ENCODE measurements at regions not wholly inside any gene's neighbourhood (a gene's known extent, or its start where the extent isn't known, plus 50 kb on each side); places are given as distances from the start of the nearest gene placed in this dataset.

DNA sequence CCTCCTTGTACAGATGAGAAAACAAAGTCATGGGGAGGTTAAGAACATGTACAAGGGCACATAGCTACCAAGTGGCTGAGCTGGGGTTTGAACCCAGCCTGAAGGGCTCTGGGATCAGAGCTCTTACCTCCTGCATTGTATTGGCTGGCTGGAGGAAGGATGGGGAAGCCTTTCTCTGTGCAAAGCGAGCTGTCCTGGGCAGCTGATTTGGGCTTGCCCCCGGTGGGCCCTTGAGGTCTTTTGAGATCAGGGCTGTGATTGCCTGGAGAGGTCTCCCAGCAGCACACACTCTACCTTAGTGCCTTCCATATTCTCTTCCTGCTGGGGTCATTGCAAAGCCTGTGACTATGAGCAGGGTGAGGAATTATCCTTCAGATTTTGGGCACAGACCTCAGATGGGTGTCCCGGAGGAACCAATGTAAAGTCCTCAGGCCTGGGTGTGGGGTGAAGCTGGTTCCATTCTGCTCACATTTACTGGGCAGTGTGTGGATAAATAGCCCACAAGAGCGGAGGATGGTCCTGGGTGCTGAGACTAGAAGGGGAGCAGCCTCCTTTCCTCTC, 53.3 kb upstream of the EPS8L3 start:
- Histone ChIP-seq H3K4me3 (ENCODE audit: low read depth, low read length, poor library complexity, severe bottlenecking) (no peak overlapping the region), H3K9me2 (ENCODE audit: insufficient read depth, low read length) (no peaks in the 10 kb centered on the region), H3K79me2 (ENCODE audit: insufficient read depth, low read depth, low read length) (no peaks in the 10 kb centered on the region), H3K4me2 (ENCODE audit: low read length) (peak overlapping the region; percentile 46), H3K9me3 (ENCODE audit: low read length) (no peaks in the 10 kb centered on the region), H3K36me3 (ENCODE audit: insufficient read depth, low read length) (no peaks in the 10 kb centered on the region), H4K20me1 (ENCODE audit: insufficient read depth, low read length) (no peaks in the 10 kb centered on the region), H3K4me1 (ENCODE audit: insufficient read depth, low read length, poor library complexity, severe bottlenecking) (peaks cover 20% of the 10 kb centered on the region), H2AFZ (ENCODE audit: low read length) (no peak overlapping the region), H3K27ac (ENCODE audit: low read depth, low read length, poor library complexity, severe bottlenecking) (no peak overlapping the region)
- TF ChIP-seq, protein P1, sequence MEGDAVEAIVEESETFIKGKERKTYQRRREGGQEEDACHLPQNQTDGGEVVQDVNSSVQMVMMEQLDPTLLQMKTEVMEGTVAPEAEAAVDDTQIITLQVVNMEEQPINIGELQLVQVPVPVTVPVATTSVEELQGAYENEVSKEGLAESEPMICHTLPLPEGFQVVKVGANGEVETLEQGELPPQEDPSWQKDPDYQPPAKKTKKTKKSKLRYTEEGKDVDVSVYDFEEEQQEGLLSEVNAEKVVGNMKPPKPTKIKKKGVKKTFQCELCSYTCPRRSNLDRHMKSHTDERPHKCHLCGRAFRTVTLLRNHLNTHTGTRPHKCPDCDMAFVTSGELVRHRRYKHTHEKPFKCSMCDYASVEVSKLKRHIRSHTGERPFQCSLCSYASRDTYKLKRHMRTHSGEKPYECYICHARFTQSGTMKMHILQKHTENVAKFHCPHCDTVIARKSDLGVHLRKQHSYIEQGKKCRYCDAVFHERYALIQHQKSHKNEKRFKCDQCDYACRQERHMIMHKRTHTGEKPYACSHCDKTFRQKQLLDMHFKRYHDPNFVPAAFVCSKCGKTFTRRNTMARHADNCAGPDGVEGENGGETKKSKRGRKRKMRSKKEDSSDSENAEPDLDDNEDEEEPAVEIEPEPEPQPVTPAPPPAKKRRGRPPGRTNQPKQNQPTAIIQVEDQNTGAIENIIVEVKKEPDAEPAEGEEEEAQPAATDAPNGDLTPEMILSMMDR (conservative IDR thresholded peaks at IDR 0.05; ENCODE audit: low read length): no peak
- TF ChIP-seq EZH2phosphoT487 (IDR thresholded peaks at IDR 0.05; ENCODE audit: borderline replicate concordance, low read depth, low read length): no peak
- intact Hi-C loops (cut with micrococcal nuclease; ENCODE audit: unreplicated experiment): no loop called here
- POLR2A ChIA-PET: interaction anchor here (1.2 kb wide), 1 partner anchor 12 kb away, joined by 3 read pairs; no protein-coding TSS in a partner anchor
- BruUV-seq (replicated peaks): no TSS peak
- CTCF ChIA-PET (ENCODE audit: unreplicated experiment): interaction anchor here (0.7 to 0.9 kb wide), 2 partner anchors 15 to 168 kb away, joined by 3 read pairs; partner anchors contain the start of gene AHCYL1
- no peak for DNase-seq (ENCODE audit: low spot score)

DNA sequence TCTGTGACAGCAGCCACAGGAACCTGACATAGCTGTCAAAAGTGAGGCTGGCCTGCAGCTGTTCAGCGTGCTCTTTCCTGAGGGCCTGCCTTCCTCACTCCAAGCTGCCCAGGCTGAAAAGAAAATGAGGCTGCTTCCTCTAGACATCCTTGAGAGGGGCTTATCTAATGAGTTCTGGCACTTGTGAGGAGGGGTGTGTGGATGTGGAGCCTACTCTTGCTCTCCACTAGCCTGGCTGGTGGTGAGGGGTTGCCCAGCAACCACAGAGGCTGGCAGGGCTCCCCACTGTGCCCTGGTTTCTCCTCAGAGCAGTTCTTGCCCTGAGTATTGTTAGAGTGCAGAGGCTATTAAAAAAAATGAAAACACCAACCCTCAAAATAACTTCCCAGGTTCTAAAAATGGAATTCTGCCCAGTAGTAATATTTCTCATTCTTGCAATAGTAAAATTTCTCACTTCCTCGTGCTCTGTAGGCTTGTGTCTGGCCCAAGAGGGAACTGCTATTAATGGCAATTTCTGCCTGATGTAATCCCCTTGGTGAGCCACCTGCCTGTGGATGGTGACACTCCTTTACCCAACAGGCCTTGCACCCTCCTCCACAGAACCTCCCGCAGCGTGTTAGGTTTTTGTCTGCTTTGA, 52.6 kb upstream of the EPS8L3 start:
- peak; percentile 83 for DNase-seq (ENCODE audit: low spot score)
- H3K4me2 ChIP-seq (ENCODE audit: low read length): peak overlapping the region; percentile 46
- intact Hi-C loops (cut with micrococcal nuclease; ENCODE audit: unreplicated experiment): no loop called here
- no peak for TF ChIP-seq EZH2phosphoT487 (IDR thresholded peaks at IDR 0.05; ENCODE audit: borderline replicate concordance, low read depth, low read length)
- TF ChIP-seq, protein P1 (conservative IDR thresholded peaks at IDR 0.05; ENCODE audit: low read length): no peak
- H3K9me3 ChIP-seq (ENCODE audit: low read length): no peaks in the 10 kb centered on the region
- no peaks in the 10 kb centered on the region for H3K79me2 ChIP-seq (ENCODE audit: insufficient read depth, low read depth, low read length)
- no peaks in the 10 kb centered on the region for H3K36me3 ChIP-seq (ENCODE audit: insufficient read depth, low read length)
- ChIA-PET CTCF (ENCODE audit: unreplicated experiment) (interaction anchor here (0.7 to 0.9 kb wide), 2 partner anchors 14 to 169 kb away, joined by 3 read pairs; partner anchors contain the start of gene AHCYL1), POLR2A (interaction anchor here (1.2 kb wide), 1 partner anchor 13 kb away, joined by 3 read pairs; no protein-coding TSS in a partner anchor)
- H3K4me1 ChIP-seq (ENCODE audit: insufficient read depth, low read length, poor library complexity, severe bottlenecking): peaks cover 20% of the 10 kb centered on the region
- no peaks in the 10 kb centered on the region for H4K20me1 ChIP-seq (ENCODE audit: insufficient read depth, low read length)
- peak overlapping the region; percentile 42 for H3K27ac ChIP-seq (ENCODE audit: low read depth, low read length, poor library complexity, severe bottlenecking)
- H3K9me2 ChIP-seq (ENCODE audit: insufficient read depth, low read length): no peaks in the 10 kb centered on the region
- no peak overlapping the region for H2AFZ ChIP-seq (ENCODE audit: low read length)
- peak overlapping the region; percentile 1 for H3K4me3 ChIP-seq (ENCODE audit: low read depth, low read length, poor library complexity, severe bottlenecking)
- no TSS peak for BruUV-seq (replicated peaks)

DNA sequence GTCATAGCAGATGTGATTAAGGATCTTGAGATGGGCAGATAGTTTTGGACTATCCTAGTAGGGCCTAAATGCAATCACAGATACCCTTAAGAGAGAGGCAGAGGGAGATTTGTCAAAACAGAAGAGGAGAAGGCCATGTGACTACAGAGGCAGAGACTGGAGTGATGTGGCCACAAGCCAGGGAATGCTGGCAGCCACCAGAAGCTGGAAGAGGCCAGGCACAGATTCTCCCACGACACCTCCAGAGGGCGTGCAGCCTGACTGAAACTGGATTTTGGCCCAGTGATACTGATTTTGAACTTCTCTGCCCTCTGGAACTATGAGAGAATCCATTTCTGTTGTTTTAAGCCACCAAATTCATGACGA, 52.1 kb upstream of the EPS8L3 start:
- Histone ChIP-seq H3K9me3 (ENCODE audit: low read length) (no peaks in the 10 kb centered on the region), H3K27ac (ENCODE audit: low read depth, low read length, poor library complexity, severe bottlenecking) (peak overlapping the region; percentile 42), H3K4me3 (ENCODE audit: low read depth, low read length, poor library complexity, severe bottlenecking) (peak overlapping the region; percentile 1), H4K20me1 (ENCODE audit: insufficient read depth, low read length) (no peaks in the 10 kb centered on the region), H2AFZ (ENCODE audit: low read length) (no peak overlapping the region), H3K9me2 (ENCODE audit: insufficient read depth, low read length) (no peaks in the 10 kb centered on the region), H3K4me2 (ENCODE audit: low read length) (peak overlapping the region; percentile 46), H3K36me3 (ENCODE audit: insufficient read depth, low read length) (no peaks in the 10 kb centered on the region), H3K4me1 (ENCODE audit: insufficient read depth, low read length, poor library complexity, severe bottlenecking) (peaks cover 20% of the 10 kb centered on the region), H3K79me2 (ENCODE audit: insufficient read depth, low read depth, low read length) (no peaks in the 10 kb centered on the region)
- no peak for DNase-seq (ENCODE audit: low spot score)
- ChIA-PET POLR2A (interaction anchor here (1.2 to 1.3 kb wide), 2 partner anchors 14 to 71 kb away, joined by 3 read pairs; no protein-coding TSS in a partner anchor), CTCF (ENCODE audit: unreplicated experiment) (no interaction called here)
- intact Hi-C loops (cut with micrococcal nuclease; ENCODE audit: unreplicated experiment): no loop called here
- TF ChIP-seq, protein P1 (conservative IDR thresholded peaks at IDR 0.05; ENCODE audit: low read length): no peak
- TF ChIP-seq EZH2phosphoT487 (IDR thresholded peaks at IDR 0.05; ENCODE audit: borderline replicate concordance, low read depth, low read length): no peak
- no TSS peak for BruUV-seq (replicated peaks)

Data from OCI-LY7 (cell line).